Body of pancreas (tissue), 4 donors: ENCODE measurements at regions not wholly inside any gene's neighbourhood (a gene's known extent, or its start where the extent isn't known, plus 50 kb on each side); places are given as distances from the start of the nearest gene placed in this dataset.

Source experiments
- ATAC-seq: fragments of 150-250 bp; one replicate; pipeline ENCODE4 v1.9.1; 2016
- DNase-seq, 4 donors: peaks; one replicate each; pipeline ENCODE4 v3.0.0-alpha.2; 2019
- H3K27ac ChIP-seq, 4 donors: fragments of 200-600 bp; sonication (generic); 1 replicate in 3 of 4; 2 replicates in 1 of 4; pipeline versions ENCODE4 v1.5.1 to v1.6.1; 2016 to 2019; ENCODE audit warnings: mild to moderate bottlenecking in 1 of 4, mixed read lengths in 1 of 4, moderate library complexity in 1 of 4
- H3K27me3 ChIP-seq, 2 donors: fragments of 200-600 bp; sonication (generic); one replicate each; pipeline ENCODE4 v1.6.0; 2016; ENCODE audit warnings: mild to moderate bottlenecking in 1 of 2
- H3K36me3 ChIP-seq, 2 donors: fragments of 200-600 bp; sonication (generic); replicated peaks in 1 of 2; 2 replicates each; pipeline ENCODE4 v1.5.1; 2016; ENCODE audit warnings: low read depth in 2 of 2; ENCODE audit not compliant: insufficient read depth in 1 of 2
- H3K4me1 ChIP-seq: fragments of 200-600 bp; sonication (generic); one replicate; pipeline ENCODE4 v1.6.0; 2016
- H3K4me3 ChIP-seq, 2 donors: fragments of 200-600 bp; sonication (generic); 1 replicate in 1 of 2; 2 replicates in 1 of 2; pipeline ENCODE4 v1.5.1; 2016 to 2019
- H3K9me3 ChIP-seq, 3 donors: fragments of 200-600 bp; sonication (generic); 1 replicate in 2 of 3; 2 replicates in 1 of 3; pipeline ENCODE4 v1.5.1; 2016
- CTCF ChIP-seq, 7 experiments: fragments of 450-650 bp in 4 of 7; fragments of 200-600 bp in 3 of 7; sonication (generic) in 3 of 7; IDR thresholded peaks; one replicate each; pipeline ENCODE4 v1.5.1; 2016 to 2019; ENCODE audit warnings: antibody characterized with exemption in 7 of 7
- POLR2A ChIP-seq, 3 donors: fragments of 450-650 bp; IDR thresholded peaks; one replicate each; pipeline ENCODE4 v1.6.1; 2016; ENCODE audit warnings: antibody characterized with exemption in 3 of 3, mild to moderate bottlenecking in 2 of 3
- WGBS, 2 donors: methylation state at CpG; one replicate each; pipeline ENCODE4 v1.1.5; 2017; 5-methylcytosine and 5-hydroxymethylcytosine counted together
- intact Hi-C: fragments of 100-400 bp; cut with DNase I; formaldehyde crosslinking; loops from one replicate; pipeline ENCODE4 v1.15.1; 2023

- Histone ChIP-seq H3K4me1 (no peaks in the 10 kb centered on the region), H3K9me3 (no peaks in the 10 kb centered on the region), H3K36me3 (no peaks in the 10 kb centered on the region), H3K27ac (no peak overlapping the region), H3K4me3 (no peak overlapping the region), H3K27me3 (no peaks in the 10 kb centered on the region)
- DNase-seq (no peak), ATAC-seq (no peak)
- 35 to 48% methylated on average over 1 of the region's 1 CpG for WGBS, 2 donors
- intact Hi-C loops: no loop called here
- TF ChIP-seq POLR2A (IDR thresholded peaks at IDR 0.05) (no peak), CTCF (IDR thresholded peaks at IDR 0.05) (no peak)
These were observed 1340.4 kb downstream of the XPNPEP1 start for GRCh38 chr10:108582888-108583287.

- Histone ChIP-seq H3K4me3 (no peak overlapping the region), H3K4me1 (no peaks in the 10 kb centered on the region), H3K27ac (no peak overlapping the region), H3K9me3 (no peaks in the 10 kb centered on the region), H3K27me3 (no peaks in the 10 kb centered on the region), H3K36me3 (no peaks in the 10 kb centered on the region)
- intact Hi-C loops: no loop called here
- no peak for ATAC-seq
- 58 to 65% methylated on average over 3 of the region's 3 CpGs for WGBS, 2 donors
- no peak for DNase-seq
- TF ChIP-seq CTCF (IDR thresholded peaks at IDR 0.05): no peak
- TF ChIP-seq POLR2A (IDR thresholded peaks at IDR 0.05): no peak
These were observed 1340.9 kb downstream of the XPNPEP1 start for GRCh38 chr10:108582387-108582786.

- TF ChIP-seq CTCF (IDR thresholded peaks at IDR 0.05) (no peak), POLR2A (IDR thresholded peaks at IDR 0.05) (no peak)
- Histone ChIP-seq H3K27me3 (no peaks in the 10 kb centered on the region), H3K4me1 (no peaks in the 10 kb centered on the region), H3K4me3 (no peak overlapping the region), H3K27ac (no peak overlapping the region), H3K9me3 (no peaks in the 10 kb centered on the region), H3K36me3 (no peaks in the 10 kb centered on the region)
- intact Hi-C loops: no loop called here
- WGBS, 2 donors: 92 to 93% methylated on average over 1 of the region's 1 CpG
- no peak for DNase-seq
- no peak for ATAC-seq
These were observed 1345.1 kb downstream of the XPNPEP1 start for GRCh38 chr10:108578258-108578657.

GRCh38 chr10:108574233-108574632 is 1349.1 kb downstream of the XPNPEP1 start:
- no peaks in the 10 kb centered on the region for H3K36me3 ChIP-seq
- TF ChIP-seq CTCF (IDR thresholded peaks at IDR 0.05): no peak
- TF ChIP-seq POLR2A (IDR thresholded peaks at IDR 0.05): no peak
- no peak for ATAC-seq
- no peak overlapping the region for H3K27ac ChIP-seq
- DNase-seq: no peak
- no peaks in the 10 kb centered on the region for H3K9me3 ChIP-seq
- H3K4me1 ChIP-seq: no peaks in the 10 kb centered on the region
- H3K27me3 ChIP-seq: no peaks in the 10 kb centered on the region
- intact Hi-C loops: no loop called here
- H3K4me3 ChIP-seq: no peak overlapping the region
- WGBS, 2 donors: 62 to 67% methylated on average over 1 of the region's 1 CpG

- WGBS, 2 donors: 83 to 95% methylated on average over 2 of the region's 2 CpGs
- Histone ChIP-seq H3K27ac (no peak overlapping the region), H3K4me3 (no peak overlapping the region), H3K4me1 (no peaks in the 10 kb centered on the region), H3K36me3 (no peaks in the 10 kb centered on the region), H3K9me3 (no peaks in the 10 kb centered on the region), H3K27me3 (no peaks in the 10 kb centered on the region)
- no peak for DNase-seq
- no peak for ATAC-seq
- no peak for TF ChIP-seq POLR2A (IDR thresholded peaks at IDR 0.05)
- intact Hi-C loops: no loop called here
These were observed 1354.5 kb downstream of the XPNPEP1 start for GRCh38 chr10:108568824-108569223.
